ENCODE measurements at regions not wholly inside any gene's neighbourhood (a gene's known extent, or its start where the extent isn't known, plus 50 kb on each side); places are given as distances from the start of the nearest gene placed in this dataset.

DNA sequence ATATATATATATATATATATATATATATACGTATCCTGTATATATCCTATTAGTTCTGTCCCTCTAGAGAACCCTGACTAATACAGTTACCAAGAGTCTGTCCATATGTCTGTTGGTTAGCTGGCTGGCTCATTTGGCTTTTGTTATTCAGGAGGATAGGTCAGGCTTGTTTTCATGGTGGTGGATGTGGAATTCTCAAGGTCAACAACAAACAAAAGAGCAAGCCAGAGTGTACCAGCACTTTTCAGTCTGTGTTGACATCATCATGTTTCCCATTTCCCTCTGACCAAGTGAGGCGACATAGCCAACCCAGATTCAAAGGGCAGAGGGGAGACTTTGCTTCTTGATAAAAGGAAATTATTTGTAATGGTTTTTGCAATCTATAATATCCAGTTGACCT lies 88.5 kb upstream of the PTCHD4 start:
- no peak for DNase-seq

- DNase-seq: no peak
These were observed 86.9 kb upstream of the PTCHD4 start for GRCh38 chr6:48197941-48198340.

DNA sequence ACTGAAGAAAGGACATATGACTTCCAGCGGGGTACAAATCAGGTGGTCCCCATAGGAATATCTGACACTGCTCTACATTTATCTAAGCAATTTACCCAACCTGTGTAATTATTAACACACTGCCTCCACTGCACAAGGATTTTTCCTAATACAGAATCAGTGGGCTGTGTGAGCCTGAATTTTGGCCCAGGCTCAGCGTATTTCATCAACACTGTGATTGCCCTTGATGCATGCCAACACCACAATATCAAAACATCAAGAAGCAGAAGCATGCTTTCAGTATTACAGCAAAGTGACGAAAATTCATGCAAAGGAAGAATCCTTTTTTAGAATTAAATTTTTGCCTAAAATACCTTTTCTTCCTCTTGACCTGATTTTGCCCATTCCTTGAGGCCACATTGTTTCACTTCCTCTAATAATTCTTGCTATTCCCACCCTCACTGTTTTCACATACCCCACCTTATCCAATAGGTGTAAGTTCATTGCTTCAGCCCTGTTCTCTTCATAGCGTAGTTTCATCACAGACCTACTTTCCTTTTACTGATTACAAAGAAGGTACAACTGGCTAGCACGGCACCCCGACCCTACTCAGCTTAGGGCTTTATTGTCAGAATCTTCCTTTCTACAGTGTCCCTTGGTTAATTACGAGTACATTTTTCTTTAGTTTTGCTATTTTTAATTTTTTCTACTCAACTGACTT lies 83.7 kb upstream of the PTCHD4 start:
- DNase-seq: no peak

DNA sequence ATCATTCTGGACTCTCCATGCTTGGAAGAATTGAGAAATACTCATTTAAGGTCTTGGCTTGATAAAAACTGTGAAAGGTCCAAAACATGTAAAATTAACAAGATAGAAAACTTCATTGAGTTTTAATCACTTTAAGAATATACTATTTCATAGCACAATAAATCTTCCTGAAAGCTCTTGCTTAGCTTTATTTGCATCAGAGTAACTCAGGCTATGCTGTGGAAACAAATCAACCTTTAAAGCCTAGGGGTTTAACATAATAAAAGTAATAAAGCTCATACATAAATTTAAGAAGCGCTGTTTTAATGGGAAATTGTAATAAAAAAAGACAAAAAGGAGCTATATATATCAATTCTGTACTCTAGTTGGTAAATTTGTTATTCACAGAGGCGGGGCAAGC lies 77.2 kb upstream of the PTCHD4 start:
- no peak for DNase-seq

DNA sequence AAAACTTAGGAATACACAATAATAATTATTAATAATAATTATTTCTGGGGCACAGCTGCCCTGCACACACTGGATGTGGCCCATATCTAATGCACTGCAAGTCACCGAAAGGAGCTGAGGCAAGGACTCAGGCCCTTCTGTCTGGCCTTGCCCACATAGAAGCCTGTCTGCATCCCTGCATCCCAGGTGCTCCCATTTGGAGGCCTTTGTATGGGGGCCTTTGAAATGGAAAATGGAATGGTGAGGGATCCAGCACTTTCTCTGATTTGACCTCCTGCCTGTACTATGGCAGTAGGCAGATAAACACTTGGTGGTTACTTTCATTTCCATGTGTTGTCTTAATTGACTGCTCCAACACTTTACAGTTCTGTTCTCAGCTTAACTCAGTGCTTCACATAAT lies 75.7 kb upstream of the PTCHD4 start:
- no peak for DNase-seq

- DNase-seq: no peak
These were observed 73.7 kb upstream of the PTCHD4 start for GRCh38 chr6:48184648-48185047.

DNA sequence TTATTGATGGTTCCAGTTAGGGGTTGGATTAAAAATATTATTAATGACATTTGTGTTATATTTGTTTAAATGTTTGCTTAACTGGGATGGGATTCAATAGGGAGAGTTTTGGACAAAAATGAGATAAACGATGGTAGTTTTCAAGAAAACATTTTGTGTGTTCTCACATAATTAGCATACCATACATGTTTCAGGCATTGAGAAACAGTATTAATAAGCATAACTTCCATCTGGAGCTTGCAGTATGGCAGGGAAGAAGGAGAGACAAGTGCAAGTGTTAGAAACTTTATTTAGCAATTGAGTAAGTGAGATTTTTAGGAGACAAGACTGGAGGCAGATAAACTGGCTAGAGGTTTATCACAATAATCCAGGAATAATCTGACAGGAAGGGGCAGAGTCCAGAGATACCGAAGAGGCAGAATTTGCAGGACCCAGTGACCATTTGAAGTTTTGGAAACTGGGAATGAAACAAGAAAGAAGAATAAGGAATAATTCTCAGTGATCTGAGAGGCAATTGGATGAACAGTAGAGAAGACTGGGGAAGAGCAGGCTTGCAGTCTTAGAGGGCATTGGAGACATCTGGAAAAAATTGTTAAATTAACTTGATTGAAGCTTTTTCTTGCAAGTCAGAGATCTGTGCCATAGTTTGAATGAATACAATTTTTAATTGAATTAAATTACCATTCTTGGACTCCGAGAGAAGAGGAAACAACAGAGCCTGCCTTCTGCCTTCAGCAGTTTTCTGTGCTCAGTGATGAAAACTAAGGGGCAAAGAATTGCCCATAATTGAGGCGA lies 73.0 kb upstream of the PTCHD4 start:
- DNase-seq: no peak

DNA sequence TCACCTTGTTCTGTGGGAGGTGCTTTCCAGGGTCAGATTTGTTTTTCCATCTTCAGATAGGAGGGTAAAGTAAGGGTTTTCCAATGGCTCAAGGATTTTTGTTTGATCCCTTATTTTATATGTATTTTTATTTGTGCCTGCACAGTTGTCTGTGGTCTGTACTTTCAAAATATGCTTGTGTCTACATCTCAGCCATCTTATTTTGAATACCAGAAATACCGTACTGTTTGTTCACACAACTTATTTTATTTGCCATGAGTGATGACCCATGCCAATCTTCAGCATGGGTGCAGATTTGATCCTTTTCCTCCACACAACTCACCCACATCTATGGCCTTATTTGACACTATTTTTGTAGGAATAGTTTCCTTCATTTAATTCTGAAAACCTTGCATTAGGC lies 72.2 kb upstream of the PTCHD4 start:
- DNase-seq: no peak

- DNase-seq: no peak
These were observed 67.7 kb upstream of the PTCHD4 start for GRCh38 chr6:48178700-48179099.

DNA sequence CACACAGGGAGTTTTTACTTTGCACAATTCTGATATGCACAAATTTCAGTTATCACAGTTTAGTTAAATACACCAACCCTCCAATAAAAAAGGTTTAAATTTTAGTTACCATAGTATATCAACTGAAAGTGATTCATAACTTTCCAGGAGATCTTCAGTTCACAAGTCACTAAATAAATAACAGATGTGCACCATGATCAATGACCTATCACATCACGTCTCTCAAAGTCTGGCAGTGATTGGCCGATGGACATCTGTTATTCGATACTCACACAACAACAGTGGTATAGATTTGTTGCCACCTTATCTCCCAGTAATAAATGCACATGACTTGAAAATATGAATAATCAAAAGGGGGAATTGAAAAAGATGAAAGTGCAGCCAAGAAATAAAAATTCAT lies 66.8 kb upstream of the PTCHD4 start:
- DNase-seq: no peak

DNA sequence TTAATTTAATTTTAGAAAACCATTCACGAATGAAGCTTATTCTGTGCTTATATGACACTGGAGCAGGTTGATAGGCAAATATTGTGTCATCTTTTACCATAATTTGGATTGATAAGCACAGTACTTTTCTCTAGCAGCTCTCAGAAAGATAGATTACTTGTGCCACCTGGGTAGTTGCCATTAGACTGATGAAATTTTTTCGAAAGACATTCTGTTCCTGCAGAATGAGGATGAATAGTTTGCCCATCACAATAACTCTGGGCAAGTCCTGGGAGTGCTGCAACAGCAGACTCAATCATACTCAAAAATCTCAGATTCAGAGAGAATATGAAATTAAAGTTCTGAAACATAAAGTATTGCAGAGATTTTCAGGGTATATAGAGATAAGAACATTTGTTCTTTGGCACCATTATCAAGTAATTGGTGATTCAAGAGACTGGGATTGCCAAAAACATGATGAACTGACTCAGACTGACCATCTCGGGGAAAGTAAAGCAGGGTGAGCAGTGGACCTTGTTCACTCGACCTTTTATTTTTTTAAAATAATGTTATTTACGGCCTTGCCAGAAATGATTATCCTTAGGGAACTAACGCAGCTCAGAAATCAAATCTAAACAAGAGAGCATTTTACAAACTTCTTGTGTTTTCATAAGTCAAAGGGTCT lies 65.8 kb upstream of the PTCHD4 start:
- no peak for DNase-seq

DNA sequence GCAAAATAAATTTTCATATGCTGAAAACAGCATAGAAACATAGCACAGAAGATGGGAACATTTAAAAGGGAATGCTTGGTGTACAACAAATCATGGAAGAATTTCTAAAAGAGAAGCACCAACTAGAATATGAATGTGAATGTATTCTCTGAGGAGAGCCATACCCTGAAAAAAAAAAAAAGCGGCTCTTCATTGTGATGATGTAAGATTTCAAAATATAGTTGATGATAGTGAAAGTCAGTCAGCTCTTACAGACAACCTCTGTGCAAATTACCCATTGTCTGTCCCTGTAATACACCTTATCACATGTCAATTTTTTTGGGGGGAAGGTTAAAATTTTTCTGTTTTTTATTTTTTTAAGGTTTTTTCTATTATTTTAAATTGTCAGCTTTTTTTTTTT lies 58.6 kb upstream of the PTCHD4 start:
- DNase-seq: no peak

Measured in hematopoietic multipotent progenitor cell treated with erythropoietin and hydrocortisone succinate and interleukin-3 and kit ligand, for 4 days (in vitro differentiated cells).